Stimulated activated naive CD8-positive, alpha-beta T cell treated with anti-CD3 and anti-CD28 coated beads, Interleukin-15, amount 100 ng/mL, for 72 hours (primary cell): ENCODE measurements at regions not wholly inside any gene's neighbourhood (a gene's known extent, or its start where the extent isn't known, plus 50 kb on each side); places are given as distances from the start of the nearest gene placed in this dataset.

Experiments
- ATAC-seq: fragments of 150-1000 bp; cut with Tn5 transposase; 2 replicates; pipeline ENCODE4 v1.10.0; 2021; ENCODE audit warnings: mild to moderate bottlenecking, moderate library complexity
- DNase-seq, 2 donors: peaks; one replicate each; pipeline ENCODE4 v3.0.0; 2021 to 2022
- H3K27ac Mint-ChIP-seq, 2 donors: one replicate each; pipeline ENCODE4 v1.8.0; 2022; ENCODE audit warnings: mild to moderate bottlenecking in 2 of 2, mixed read lengths in 2 of 2, moderate library complexity in 2 of 2
- H3K27me3 Mint-ChIP-seq: one replicate; pipeline ENCODE4 v1.8.0; 2022; ENCODE audit warnings: mixed read lengths
- H3K4me1 Mint-ChIP-seq: one replicate; pipeline ENCODE4 v1.8.0; 2022; ENCODE audit warnings: mild to moderate bottlenecking, mixed read lengths
- H3K4me3 Mint-ChIP-seq, 2 donors: one replicate each; pipeline ENCODE4 v1.8.0; 2022; ENCODE audit warnings: mild to moderate bottlenecking in 2 of 2, mixed read lengths in 2 of 2, moderate library complexity in 1 of 2
- H3K9me3 Mint-ChIP-seq, 2 donors: one replicate each; pipeline ENCODE4 v1.8.0; 2022; ENCODE audit warnings: mixed read lengths in 2 of 2

GRCh38 chr12:30462249-30462648, 233.4 kb downstream of the IPO8 start:
- Mint-ChIP-seq H3K9me3 (peaks cover 0 to 6% of the 10 kb centered on the region in 2 donors), H3K4me3 (no peak overlapping the region), H3K27me3 (no peaks in the 10 kb centered on the region), H3K4me1 (no peaks in the 10 kb centered on the region), H3K27ac (no peak overlapping the region)
- DNase-seq (no peak), ATAC-seq (no peak)

DNA sequence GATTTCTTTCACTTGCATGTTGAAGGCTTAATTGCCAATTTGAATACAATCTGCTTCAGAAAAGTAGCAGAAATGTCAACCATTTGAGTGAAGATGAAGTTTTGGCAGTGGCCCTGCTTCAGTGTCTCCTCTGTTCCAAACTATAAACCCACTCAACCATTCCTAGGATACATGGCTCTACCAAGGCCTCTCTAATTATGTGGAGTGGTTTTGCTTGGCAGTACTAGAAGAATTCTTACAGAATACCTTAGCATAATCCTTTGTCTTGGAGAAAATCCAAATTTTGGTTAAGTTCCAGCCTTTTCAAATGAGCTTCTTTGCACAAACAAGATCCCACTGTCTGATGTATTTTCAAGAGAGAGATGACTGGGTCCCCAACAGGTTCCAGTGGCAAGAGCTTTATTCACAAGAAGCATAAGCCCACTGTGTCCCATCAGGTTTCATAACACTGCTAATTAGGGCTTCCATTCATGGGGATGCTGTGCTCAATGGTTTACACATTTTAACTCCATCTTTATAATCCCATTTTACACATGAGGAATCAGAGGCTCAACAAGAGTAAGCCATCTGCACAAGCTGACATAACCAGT, 234.5 kb downstream of the IPO8 start:
- H3K4me3 Mint-ChIP-seq: no peak overlapping the region
- ATAC-seq: no peak
- peaks cover 0 to 6% of the 10 kb centered on the region in 2 donors for H3K9me3 Mint-ChIP-seq
- no peaks in the 10 kb centered on the region for H3K27me3 Mint-ChIP-seq
- no peaks in the 10 kb centered on the region for H3K4me1 Mint-ChIP-seq
- peak overlapping the region in 1 of 2 donors; percentile 70 for H3K27ac Mint-ChIP-seq
- no peak for DNase-seq

DNA sequence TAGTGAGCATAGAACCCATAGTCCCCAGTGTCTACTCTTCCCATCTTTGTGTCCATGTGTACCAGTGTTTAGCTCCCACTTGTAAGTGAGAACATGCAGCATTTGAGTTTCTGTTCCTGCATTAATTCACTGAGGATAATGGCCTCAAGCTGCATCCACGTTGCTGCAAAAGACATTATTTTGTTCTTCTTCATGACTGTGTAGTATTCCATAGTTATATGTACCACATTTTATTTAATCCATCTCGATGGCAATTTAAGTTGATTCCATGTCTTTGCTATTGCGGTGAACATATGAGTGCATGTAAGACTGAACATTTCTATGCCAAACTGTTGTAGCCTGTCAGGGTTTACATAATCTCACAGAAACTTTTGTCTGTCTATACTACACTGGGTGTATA, 237.2 kb downstream of the IPO8 start:
- no peak overlapping the region for H3K4me3 Mint-ChIP-seq
- no peak for ATAC-seq
- H3K27me3 Mint-ChIP-seq: no peaks in the 10 kb centered on the region
- no peak overlapping the region for H3K27ac Mint-ChIP-seq
- peaks cover 0 to 6% of the 10 kb centered on the region in 2 donors for H3K9me3 Mint-ChIP-seq
- no peak for DNase-seq
- H3K4me1 Mint-ChIP-seq: no peaks in the 10 kb centered on the region

GRCh38 chr12:30457621-30458289, 237.9 kb downstream of the IPO8 start:
- peak overlapping the region in 1 of 2 donors; percentile 1 for H3K27ac Mint-ChIP-seq
- ATAC-seq (no peak), DNase-seq (no peak)
- H3K9me3 Mint-ChIP-seq: peaks cover 0 to 6% of the 10 kb centered on the region in 2 donors
- H3K27me3 Mint-ChIP-seq: no peaks in the 10 kb centered on the region
- no peak overlapping the region for H3K4me3 Mint-ChIP-seq
- H3K4me1 Mint-ChIP-seq: no peaks in the 10 kb centered on the region

- no peaks in the 10 kb centered on the region for H3K4me1 Mint-ChIP-seq
- DNase-seq (no peak), ATAC-seq (no peak)
- H3K27ac Mint-ChIP-seq: no peak overlapping the region
- no peak overlapping the region for H3K4me3 Mint-ChIP-seq
- H3K27me3 Mint-ChIP-seq: no peaks in the 10 kb centered on the region
- peaks cover 6 to 13% of the 10 kb centered on the region in 2 donors for H3K9me3 Mint-ChIP-seq
Observed at GRCh38 chr12:30450872-30451271, 244.8 kb downstream of the IPO8 start.

DNA sequence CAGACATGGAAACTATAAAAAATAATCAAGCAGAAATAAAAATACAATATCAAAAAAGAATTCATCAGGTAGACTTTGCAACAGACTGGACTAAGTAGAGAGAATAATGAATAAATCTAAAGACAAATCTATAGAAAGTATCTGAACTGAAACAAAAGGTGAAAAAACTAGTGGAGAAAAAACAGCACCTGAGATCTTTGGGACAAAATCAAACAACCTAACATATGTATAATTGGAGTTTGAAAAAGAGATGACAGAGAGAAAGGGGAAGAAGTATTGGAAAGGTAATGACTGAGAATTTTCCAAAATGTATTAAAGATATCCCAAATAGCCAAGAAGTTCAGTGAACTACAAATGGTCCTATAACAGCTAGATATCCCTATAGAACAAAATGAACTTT, 245.4 kb downstream of the IPO8 start:
- DNase-seq (no peak), ATAC-seq (no peak)
- Mint-ChIP-seq H3K4me1 (no peaks in the 10 kb centered on the region), H3K9me3 (peaks cover 6 to 13% of the 10 kb centered on the region in 2 donors), H3K27me3 (no peaks in the 10 kb centered on the region), H3K4me3 (no peak overlapping the region), H3K27ac (no peak overlapping the region)

DNA sequence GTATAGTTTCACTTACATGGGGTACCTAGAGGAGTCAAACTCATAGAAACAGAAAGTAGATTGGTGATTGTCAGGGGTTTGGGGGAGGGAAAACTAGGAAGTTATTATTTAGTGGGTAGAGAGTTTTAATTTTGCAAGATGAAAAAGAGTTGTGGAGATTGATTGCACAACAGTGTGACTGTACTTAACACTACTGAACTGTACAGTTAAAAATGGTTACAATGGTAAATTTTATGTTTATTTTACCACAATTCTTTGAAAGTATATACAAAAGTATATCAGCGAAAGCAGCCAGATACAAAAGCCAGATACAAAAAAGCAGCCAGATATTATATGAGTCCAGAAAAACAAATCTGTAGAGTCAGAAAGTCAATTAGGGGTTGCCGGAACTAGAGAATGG, 247.6 kb downstream of the IPO8 start:
- Mint-ChIP-seq H3K27ac (no peak overlapping the region), H3K4me1 (no peaks in the 10 kb centered on the region), H3K9me3 (peaks cover 6 to 13% of the 10 kb centered on the region in 2 donors), H3K27me3 (no peaks in the 10 kb centered on the region), H3K4me3 (no peak overlapping the region)
- DNase-seq (no peak), ATAC-seq (no peak)

- DNase-seq: no peak
- Mint-ChIP-seq H3K4me1 (no peaks in the 10 kb centered on the region), H3K27ac (peak overlapping the region in 1 of 2 donors; percentile 15), H3K27me3 (no peaks in the 10 kb centered on the region), H3K9me3 (peaks cover 3 to 8% of the 10 kb centered on the region in 2 donors), H3K4me3 (no peak overlapping the region)
- ATAC-seq: no peak
Observed at GRCh38 chr12:30447061-30447750, 248.5 kb downstream of the IPO8 start.

DNA sequence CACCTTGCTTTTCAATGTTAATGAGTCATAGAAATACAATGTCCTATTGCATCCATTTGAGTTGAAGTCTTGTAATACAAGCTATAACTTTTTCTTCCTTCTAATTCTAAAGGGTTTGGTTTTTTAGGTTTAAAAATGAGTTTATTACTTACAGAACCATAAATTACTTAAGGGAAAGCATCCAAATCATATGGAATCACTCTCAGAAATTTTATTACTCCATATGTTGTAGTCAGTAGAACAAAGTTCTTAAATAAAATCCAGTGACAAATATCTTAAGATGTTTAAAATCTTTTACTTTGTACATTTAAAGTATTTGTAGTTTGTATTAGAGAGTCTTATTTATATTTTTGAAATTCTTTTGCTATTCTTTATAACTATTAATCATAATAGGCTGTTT, 253.2 kb downstream of the IPO8 start:
- H3K9me3 Mint-ChIP-seq: no peaks in the 10 kb centered on the region
- DNase-seq: no peak
- peaks cover 11% of the 10 kb centered on the region for H3K27me3 Mint-ChIP-seq
- no peak for ATAC-seq
- H3K4me1 Mint-ChIP-seq: no peaks in the 10 kb centered on the region
- H3K27ac Mint-ChIP-seq: no peak overlapping the region
- H3K4me3 Mint-ChIP-seq: no peak overlapping the region

DNA sequence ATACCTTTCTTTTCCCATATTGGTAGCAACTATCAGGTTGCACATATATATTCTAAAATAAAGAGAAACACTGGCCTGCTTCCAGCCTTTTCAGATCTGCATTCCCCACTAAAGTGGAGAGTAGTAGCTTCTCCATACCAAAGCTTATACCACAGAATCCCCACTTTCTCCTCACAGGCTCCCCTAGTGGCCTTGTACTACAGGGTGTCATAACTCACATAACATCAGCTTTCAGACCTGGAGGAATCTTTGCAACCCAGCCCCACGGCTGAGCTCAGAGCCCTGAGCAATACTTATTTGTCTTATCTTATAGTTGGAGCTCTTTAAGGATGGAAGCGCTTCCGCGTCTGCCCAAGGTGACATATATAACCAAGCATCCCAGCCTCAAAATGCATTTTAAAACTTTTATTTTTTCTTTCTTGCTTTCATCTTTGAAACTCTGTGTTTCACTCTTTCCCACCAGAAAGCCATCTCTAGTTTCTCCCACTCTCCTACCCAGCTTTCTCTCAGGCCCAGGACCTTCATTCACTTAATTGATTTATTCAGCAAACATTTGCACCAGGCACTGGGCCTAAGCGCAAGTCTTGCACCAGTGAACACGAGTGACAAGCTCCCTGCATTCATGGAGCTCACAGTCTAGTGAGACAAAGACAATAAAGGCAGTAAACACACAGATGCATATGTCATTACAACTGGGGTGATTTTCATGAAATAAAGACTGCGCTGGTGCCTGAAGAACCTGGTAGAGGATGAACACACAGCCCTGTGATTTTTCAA, 254.7 kb downstream of the IPO8 start:
- no peak for ATAC-seq

GRCh38 chr12:30439201-30439600, 256.5 kb downstream of the IPO8 start:
- no peak overlapping the region for H3K4me3 Mint-ChIP-seq
- peaks cover 11% of the 10 kb centered on the region for H3K27me3 Mint-ChIP-seq
- no peak overlapping the region for H3K27ac Mint-ChIP-seq
- H3K4me1 Mint-ChIP-seq: no peaks in the 10 kb centered on the region
- peaks cover 0 to 5% of the 10 kb centered on the region in 2 donors for H3K9me3 Mint-ChIP-seq
- ATAC-seq (no peak), DNase-seq (no peak)

More for the DNA sequence above, 254.7 kb downstream of the IPO8 start:
- no peaks in the 10 kb centered on the region for H3K4me1 Mint-ChIP-seq
- no peak overlapping the region for H3K4me3 Mint-ChIP-seq
- DNase-seq: no peak
- H3K9me3 Mint-ChIP-seq: no peaks in the 10 kb centered on the region
- H3K27me3 Mint-ChIP-seq: peaks cover 11% of the 10 kb centered on the region
- no peak overlapping the region for H3K27ac Mint-ChIP-seq

DNA sequence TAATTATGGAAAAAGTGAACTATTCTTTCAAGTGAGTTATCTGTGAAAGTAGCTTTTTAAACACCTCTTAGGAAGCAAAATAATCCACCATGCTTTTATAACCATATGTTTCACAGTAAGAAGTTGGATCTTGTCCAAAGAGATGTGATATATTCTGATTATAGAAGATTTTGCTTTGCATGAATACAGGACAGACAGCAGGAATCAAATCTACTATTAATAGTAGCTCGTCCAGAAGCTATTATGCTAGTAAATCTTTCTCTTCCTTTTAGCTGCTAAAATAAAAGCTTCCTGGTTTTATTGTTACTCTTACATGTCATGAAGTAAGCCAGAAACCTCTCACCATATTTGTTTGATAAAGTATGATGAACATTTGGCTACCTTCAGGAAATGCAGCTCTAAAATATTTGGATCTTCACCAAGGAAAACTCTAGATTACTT, 257.0 kb downstream of the IPO8 start:
- H3K4me1 Mint-ChIP-seq: no peaks in the 10 kb centered on the region
- no peak for ATAC-seq
- no peak for DNase-seq
- no peak overlapping the region for H3K4me3 Mint-ChIP-seq
- H3K9me3 Mint-ChIP-seq: peaks cover 0 to 5% of the 10 kb centered on the region in 2 donors
- peaks cover 11% of the 10 kb centered on the region for H3K27me3 Mint-ChIP-seq
- H3K27ac Mint-ChIP-seq: no peak overlapping the region

- Mint-ChIP-seq H3K27ac (no peak overlapping the region), H3K27me3 (peaks cover 11% of the 10 kb centered on the region), H3K4me3 (no peak overlapping the region), H3K4me1 (no peaks in the 10 kb centered on the region), H3K9me3 (peaks cover 0 to 5% of the 10 kb centered on the region in 2 donors)
- ATAC-seq: no peak
- no peak for DNase-seq
Observed at GRCh38 chr12:30437616-30438015, 258.1 kb downstream of the IPO8 start.

GRCh38 chr12:30437044-30437443, 258.6 kb downstream of the IPO8 start:
- no peak for ATAC-seq
- DNase-seq: no peak
- Mint-ChIP-seq H3K9me3 (peaks cover 0 to 5% of the 10 kb centered on the region in 2 donors), H3K4me1 (no peaks in the 10 kb centered on the region), H3K27ac (no peak overlapping the region), H3K27me3 (peaks cover 11% of the 10 kb centered on the region), H3K4me3 (no peak overlapping the region)

DNA sequence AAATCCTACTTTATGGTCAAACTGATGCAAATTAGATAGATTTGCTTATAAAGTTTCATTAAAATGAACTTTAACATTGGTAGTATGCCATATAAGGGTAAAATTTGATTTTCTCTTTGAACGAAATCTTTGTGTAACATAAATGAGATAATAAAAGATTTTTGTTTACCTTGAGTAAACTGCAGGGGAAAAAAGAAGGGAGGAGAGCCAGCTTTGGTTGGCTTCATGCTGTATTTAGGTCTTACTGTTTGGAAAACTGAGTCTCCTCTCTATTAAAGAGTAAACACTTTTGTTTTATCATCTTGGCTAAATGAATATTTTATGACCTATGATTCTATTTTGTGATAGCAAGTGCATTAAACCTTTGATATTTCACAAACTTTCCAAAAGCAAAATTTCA, 267.6 kb downstream of the IPO8 start:
- ATAC-seq (no peak), DNase-seq (no peak)
- no peak overlapping the region for H3K4me3 Mint-ChIP-seq
- H3K27me3 Mint-ChIP-seq: no peaks in the 10 kb centered on the region
- H3K27ac Mint-ChIP-seq: no peak overlapping the region
- peaks cover 9% of the 10 kb centered on the region in 2 donors for H3K9me3 Mint-ChIP-seq
- no peaks in the 10 kb centered on the region for H3K4me1 Mint-ChIP-seq
